Cardiac muscle cell (in vitro differentiated cells and primary cell): ENCODE measurements at regions not wholly inside any gene's neighbourhood (a gene's known extent, or its start where the extent isn't known, plus 50 kb on each side); places are given as distances from the start of the nearest gene placed in this dataset.

Experiments
- DNase-seq, 2 donors: peaks; one replicate each; pipeline versions ENCODE4 v3.0.0 to v3.0.0-alpha.2; 2010 to 2017; ENCODE audit warnings: low read depth in 1 of 2, low spot score in 1 of 2
- H3K27ac ChIP-seq: fragments of 200-600 bp; sonication (generic); 2 replicates; pipeline ENCODE4 v1.5.1; 2016
- H3K27me3 ChIP-seq: fragments of 200-600 bp; sonication (generic); 2 replicates; pipeline ENCODE4 v1.6.0; 2016; ENCODE audit warnings: control low read depth
- H3K36me3 ChIP-seq: fragments of 200-600 bp; sonication (generic); 2 replicates; pipeline ENCODE4 v1.5.1; 2016; ENCODE audit warnings: control low read depth
- H3K4me1 ChIP-seq: fragments of 200-600 bp; sonication (generic); 2 replicates; pipeline ENCODE4 v1.8.1; 2017; ENCODE audit warnings: low read depth, mild to moderate bottlenecking, mixed run types
- H3K4me3 ChIP-seq: fragments of 200-600 bp; sonication (generic); 2 replicates; pipeline ENCODE4 v1.5.1; 2016; ENCODE audit warnings: mild to moderate bottlenecking
- H3K9me3 ChIP-seq: fragments of 200-600 bp; sonication (generic); 2 replicates; pipeline ENCODE4 v1.5.1; 2017; ENCODE audit warnings: low read depth, mild to moderate bottlenecking, control low read depth
- TF ChIP-seq, protein P1 (sequence below): IDR thresholded peaks from 2 replicates; pipeline ENCODE4 v1.5.1; 2012; ENCODE audit warnings: low read depth, mild to moderate bottlenecking, low read length

- Histone ChIP-seq H3K4me1 (no peaks in the 10 kb centered on the region), H3K4me3 (no peak overlapping the region), H3K9me3 (no peaks in the 10 kb centered on the region), H3K27ac (no peak overlapping the region), H3K36me3 (no peaks in the 10 kb centered on the region), H3K27me3 (no peaks in the 10 kb centered on the region)
- TF ChIP-seq, protein P1, sequence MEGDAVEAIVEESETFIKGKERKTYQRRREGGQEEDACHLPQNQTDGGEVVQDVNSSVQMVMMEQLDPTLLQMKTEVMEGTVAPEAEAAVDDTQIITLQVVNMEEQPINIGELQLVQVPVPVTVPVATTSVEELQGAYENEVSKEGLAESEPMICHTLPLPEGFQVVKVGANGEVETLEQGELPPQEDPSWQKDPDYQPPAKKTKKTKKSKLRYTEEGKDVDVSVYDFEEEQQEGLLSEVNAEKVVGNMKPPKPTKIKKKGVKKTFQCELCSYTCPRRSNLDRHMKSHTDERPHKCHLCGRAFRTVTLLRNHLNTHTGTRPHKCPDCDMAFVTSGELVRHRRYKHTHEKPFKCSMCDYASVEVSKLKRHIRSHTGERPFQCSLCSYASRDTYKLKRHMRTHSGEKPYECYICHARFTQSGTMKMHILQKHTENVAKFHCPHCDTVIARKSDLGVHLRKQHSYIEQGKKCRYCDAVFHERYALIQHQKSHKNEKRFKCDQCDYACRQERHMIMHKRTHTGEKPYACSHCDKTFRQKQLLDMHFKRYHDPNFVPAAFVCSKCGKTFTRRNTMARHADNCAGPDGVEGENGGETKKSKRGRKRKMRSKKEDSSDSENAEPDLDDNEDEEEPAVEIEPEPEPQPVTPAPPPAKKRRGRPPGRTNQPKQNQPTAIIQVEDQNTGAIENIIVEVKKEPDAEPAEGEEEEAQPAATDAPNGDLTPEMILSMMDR, result no peak
- no peak for DNase-seq
These were observed 179.0 kb upstream of the MAP3K7 start for GRCh38 chr6:90765895-90766294.

DNA sequence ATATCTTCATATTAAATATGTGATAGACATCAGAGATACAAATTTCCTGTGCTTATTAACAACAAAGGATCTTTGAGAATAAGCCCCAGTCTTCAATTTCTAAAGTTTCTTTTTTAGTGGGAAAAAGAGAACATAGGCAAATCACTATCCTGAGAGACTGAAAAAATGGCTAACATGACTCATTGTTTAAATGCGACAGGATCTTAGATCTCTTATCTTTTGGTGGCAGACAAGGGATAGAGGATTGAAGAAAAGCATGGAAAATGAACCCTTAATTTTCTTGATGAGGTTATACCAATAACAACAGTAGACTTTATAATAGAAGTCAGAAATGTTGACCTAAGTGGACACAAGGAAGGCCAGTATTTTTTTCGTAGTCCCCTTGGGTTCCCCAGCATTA is 178.6 kb upstream of the MAP3K7 start:
- no peaks in the 10 kb centered on the region for H3K36me3 ChIP-seq
- no peak for DNase-seq
- TF ChIP-seq, protein P1, result no peak
- no peaks in the 10 kb centered on the region for H3K27me3 ChIP-seq
- H3K4me3 ChIP-seq, result no peak overlapping the region
- H3K9me3 ChIP-seq, result no peaks in the 10 kb centered on the region
- no peaks in the 10 kb centered on the region for H3K4me1 ChIP-seq
- no peak overlapping the region for H3K27ac ChIP-seq

DNA sequence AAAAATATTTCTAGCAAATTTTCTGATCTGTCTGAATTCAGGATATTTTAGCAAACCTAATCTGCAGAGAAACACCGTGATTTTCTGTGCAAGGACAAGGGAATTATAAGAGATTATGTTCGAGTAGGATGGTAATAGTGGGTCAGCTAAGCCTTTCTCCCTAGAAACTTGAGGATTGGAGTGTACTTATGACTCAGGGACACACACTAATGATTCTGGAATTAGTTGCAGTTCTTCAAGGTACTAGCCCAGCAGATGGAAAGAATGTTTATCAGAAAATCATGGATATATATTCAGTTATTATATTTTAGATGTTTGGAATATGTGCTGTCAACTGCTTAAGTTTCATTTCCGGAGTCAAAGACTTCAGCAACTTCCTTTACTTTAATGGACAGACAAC is 177.1 kb upstream of the MAP3K7 start:
- TF ChIP-seq, protein P1, result no peak
- Histone ChIP-seq H3K4me3 (no peak overlapping the region), H3K27me3 (no peaks in the 10 kb centered on the region), H3K27ac (no peak overlapping the region), H3K36me3 (no peaks in the 10 kb centered on the region), H3K4me1 (no peaks in the 10 kb centered on the region), H3K9me3 (no peaks in the 10 kb centered on the region)
- no peak for DNase-seq

DNA sequence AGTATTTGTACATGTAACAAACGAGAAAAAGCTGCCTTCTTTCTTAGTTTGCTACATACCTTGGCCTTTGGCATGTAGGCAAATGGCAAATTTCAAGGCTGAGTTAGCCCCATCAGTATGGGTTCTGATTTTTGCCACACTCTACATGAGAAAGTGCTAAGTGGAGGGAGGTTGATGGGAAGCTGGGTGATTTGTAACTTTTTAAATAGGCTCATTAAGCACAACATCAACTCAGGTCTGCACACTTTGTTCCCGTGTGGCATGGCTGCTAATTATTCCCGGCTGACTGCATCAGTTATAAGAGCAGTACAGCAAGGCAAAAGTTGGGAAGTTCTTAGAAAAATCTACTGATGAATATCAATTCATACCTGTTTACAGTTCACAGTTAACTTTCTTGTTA is 172.8 kb upstream of the MAP3K7 start:
- Histone ChIP-seq H3K27me3 (no peaks in the 10 kb centered on the region), H3K36me3 (no peaks in the 10 kb centered on the region), H3K4me1 (peaks cover 9% of the 10 kb centered on the region), H3K27ac (no peak overlapping the region), H3K9me3 (no peaks in the 10 kb centered on the region), H3K4me3 (no peak overlapping the region)
- TF ChIP-seq, protein P1, result no peak
- DNase-seq, result no peak

DNA sequence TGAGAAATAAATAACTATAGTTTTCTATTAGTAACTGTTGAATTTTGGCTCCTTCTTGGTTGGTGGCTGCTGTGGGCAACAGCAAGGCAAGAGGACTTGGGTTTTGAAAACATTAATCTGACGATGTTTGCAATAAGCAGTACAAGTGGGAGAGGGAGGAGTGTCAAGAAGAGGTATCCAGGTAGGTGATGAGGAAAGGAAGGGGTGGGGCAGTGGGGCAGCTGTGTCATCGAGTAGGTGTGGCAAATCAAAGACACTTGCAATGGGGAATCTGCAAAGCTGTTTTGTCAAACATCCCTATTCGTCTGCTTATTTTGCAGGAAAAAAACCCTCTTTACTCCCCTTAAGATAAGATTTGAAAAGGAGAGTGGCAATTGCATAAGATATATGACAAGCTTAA is 171.9 kb upstream of the MAP3K7 start:
- no peaks in the 10 kb centered on the region for H3K36me3 ChIP-seq
- peaks cover 18% of the 10 kb centered on the region for H3K4me1 ChIP-seq
- H3K4me3 ChIP-seq, result no peak overlapping the region
- DNase-seq, result no peak
- H3K27ac ChIP-seq, result no peak overlapping the region
- no peaks in the 10 kb centered on the region for H3K27me3 ChIP-seq
- no peaks in the 10 kb centered on the region for H3K9me3 ChIP-seq
- TF ChIP-seq, protein P1, result no peak
